Esophagus squamous epithelium (tissue), 4 donors: ENCODE measurements at regions not wholly inside any gene's neighbourhood (a gene's known extent, or its start where the extent isn't known, plus 50 kb on each side); places are given as distances from the start of the nearest gene placed in this dataset.
"Not testable (repeated sequence)": the region's sequence is repeated elsewhere in the genome, so short reads cannot be mapped to it uniquely, and the experiment has no call there.

Source experiments
- POLR2A ChIP-seq, 4 donors: fragments of 450-650 bp; IDR thresholded peaks; one replicate each; pipeline ENCODE4 v1.6.1; 2017; ENCODE audit warnings: antibody characterized with exemption in 4 of 4, mild to moderate bottlenecking in 4 of 4, moderate library complexity in 3 of 4
- TF ChIP-seq, protein P1 (sequence below), 6 experiments: fragments of 450-650 bp in 4 of 6; fragments of 200-600 bp in 2 of 6; sonication (generic) in 2 of 6; IDR thresholded peaks; one replicate each; pipeline ENCODE4 v1.5.1; 2016 to 2019; ENCODE audit warnings: antibody characterized with exemption in 6 of 6, mild to moderate bottlenecking in 4 of 6, moderate library complexity in 4 of 6

DNA sequence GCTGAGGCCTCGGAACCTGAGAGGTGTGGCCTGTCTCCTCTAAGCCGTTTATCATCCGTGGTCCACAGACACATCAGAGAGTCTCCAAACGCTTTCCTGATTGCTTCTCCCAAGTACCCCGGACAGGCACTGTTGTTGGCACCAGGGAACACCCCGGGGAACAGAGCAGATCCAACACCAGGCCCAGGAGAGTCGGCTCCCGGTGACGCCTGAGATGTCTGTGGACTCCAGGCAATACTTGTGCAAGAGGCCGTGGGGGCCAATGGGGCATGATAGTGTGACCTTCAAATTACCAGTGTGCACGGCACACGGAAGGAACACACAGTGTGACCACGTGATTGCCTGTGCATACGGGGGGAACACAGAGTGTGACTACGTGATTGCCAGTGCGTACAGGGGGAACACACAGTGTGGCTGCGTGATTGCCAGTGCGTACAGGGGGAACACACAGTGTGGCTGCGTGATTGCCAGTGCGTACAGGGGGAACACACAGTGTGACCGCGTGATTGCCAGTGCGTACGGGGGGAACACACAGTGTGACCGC is 136.6 kb downstream of the RTP5 start:
- TF ChIP-seq POLR2A (IDR thresholded peaks at IDR 0.05): not testable (repeated sequence)
- TF ChIP-seq, protein P1, sequence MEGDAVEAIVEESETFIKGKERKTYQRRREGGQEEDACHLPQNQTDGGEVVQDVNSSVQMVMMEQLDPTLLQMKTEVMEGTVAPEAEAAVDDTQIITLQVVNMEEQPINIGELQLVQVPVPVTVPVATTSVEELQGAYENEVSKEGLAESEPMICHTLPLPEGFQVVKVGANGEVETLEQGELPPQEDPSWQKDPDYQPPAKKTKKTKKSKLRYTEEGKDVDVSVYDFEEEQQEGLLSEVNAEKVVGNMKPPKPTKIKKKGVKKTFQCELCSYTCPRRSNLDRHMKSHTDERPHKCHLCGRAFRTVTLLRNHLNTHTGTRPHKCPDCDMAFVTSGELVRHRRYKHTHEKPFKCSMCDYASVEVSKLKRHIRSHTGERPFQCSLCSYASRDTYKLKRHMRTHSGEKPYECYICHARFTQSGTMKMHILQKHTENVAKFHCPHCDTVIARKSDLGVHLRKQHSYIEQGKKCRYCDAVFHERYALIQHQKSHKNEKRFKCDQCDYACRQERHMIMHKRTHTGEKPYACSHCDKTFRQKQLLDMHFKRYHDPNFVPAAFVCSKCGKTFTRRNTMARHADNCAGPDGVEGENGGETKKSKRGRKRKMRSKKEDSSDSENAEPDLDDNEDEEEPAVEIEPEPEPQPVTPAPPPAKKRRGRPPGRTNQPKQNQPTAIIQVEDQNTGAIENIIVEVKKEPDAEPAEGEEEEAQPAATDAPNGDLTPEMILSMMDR (IDR thresholded peaks at IDR 0.05): not testable (repeated sequence)
